Thoracic aorta (tissue), 2 donors: ENCODE measurements at regions not wholly inside any gene's neighbourhood (a gene's known extent, or its start where the extent isn't known, plus 50 kb on each side); places are given as distances from the start of the nearest gene placed in this dataset.

Source experiments
- ATAC-seq: fragments of 150-250 bp; one replicate; pipeline ENCODE4 v1.8.0; 2017; ENCODE audit warnings: low read depth; ENCODE audit not compliant: insufficient number of reproducible peaks, low FRiP score
- DNase-seq: peaks from one replicate; pipeline ENCODE4 v3.0.0-alpha.2; 2020; ENCODE audit warnings: low spot score
- H3K27ac ChIP-seq, 2 donors: fragments of 200-600 bp; sonication (generic); 1 replicate in 1 of 2; 2 replicates in 1 of 2; pipeline ENCODE4 v1.5.1; 2016; ENCODE audit warnings: mild to moderate bottlenecking in 2 of 2, moderate library complexity in 2 of 2
- H3K27me3 ChIP-seq: fragments of 200-600 bp; sonication (generic); replicated peaks from 2 replicates; pipeline ENCODE4 v1.6.0; 2016; ENCODE audit warnings: mild to moderate bottlenecking; ENCODE audit not compliant: insufficient read depth
- H3K36me3 ChIP-seq: fragments of 200-600 bp; sonication (generic); one replicate; pipeline ENCODE4 v1.5.1; 2016
- H3K4me1 ChIP-seq, 2 donors: fragments of 200-600 bp; sonication (generic); 1 replicate in 1 of 2; 2 replicates in 1 of 2; pipeline versions ENCODE4 v1.5.1 to v1.6.0; 2016; ENCODE audit warnings: low read depth in 2 of 2, mild to moderate bottlenecking in 1 of 2; ENCODE audit not compliant: control insufficient read depth in 1 of 2
- H3K4me3 ChIP-seq: fragments of 200-600 bp; sonication (generic); 2 replicates; pipeline ENCODE4 v1.5.1; 2016; ENCODE audit warnings: mild to moderate bottlenecking
- H3K9me3 ChIP-seq: fragments of 200-600 bp; sonication (generic); 2 replicates; pipeline ENCODE4 v1.5.1; 2016
- TF ChIP-seq, protein P1 (sequence below): fragments of 200-600 bp; sonication (generic); IDR thresholded peaks from one replicate; pipeline ENCODE4 v1.5.1; 2019; ENCODE audit warnings: antibody characterized with exemption

DNA sequence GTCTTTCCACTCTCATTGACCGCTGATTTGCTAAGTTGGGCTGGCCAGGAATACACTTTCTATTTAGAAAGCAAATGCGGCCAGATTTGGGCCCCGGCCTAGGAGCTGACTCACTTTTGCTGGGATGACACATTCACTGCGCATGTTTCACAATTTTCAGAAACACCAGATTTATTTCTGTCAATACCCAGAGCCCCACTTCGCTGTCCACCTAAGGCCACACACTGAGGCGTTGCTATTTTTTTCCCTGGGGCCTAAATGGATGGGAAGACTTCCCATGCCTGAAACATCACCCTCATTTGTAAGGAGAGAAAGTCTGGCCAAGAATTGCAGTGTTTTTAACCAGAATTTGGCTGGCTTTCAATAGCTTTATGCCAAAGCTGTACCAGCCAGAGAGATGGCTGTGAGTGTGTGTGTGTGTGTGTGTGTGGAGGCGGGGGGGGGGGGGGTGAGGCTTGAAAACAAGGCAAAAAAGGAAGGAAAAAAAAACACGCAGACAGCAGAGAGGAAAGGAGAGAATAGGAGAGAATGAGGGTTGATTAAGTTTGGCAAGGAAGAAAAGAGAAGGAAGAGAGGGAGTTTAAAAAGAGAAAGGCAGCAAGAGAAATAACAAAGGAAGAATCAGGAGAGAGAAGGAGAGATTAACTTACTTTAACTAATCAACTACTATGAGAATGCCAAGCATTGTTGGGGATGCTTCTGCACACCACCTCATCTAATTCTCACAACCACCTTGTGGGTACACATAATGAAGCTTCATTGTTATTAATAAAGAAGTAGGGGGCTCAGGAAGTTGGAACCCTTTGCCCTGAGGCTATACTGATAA, 261.4 kb upstream of the KLF4 start:
- Histone ChIP-seq H3K36me3 (no peaks in the 10 kb centered on the region), H3K9me3 (no peaks in the 10 kb centered on the region), H3K27ac (peak overlapping the region; percentile 73 to 92), H3K27me3 (no peaks in the 10 kb centered on the region), H3K4me3 (peak overlapping the region; percentile 27), H3K4me1 (peaks cover 33 to 38% of the 10 kb centered on the region in 2 donors)
- DNase-seq (peak; percentile 75), ATAC-seq (peak; percentile 83)
- TF ChIP-seq, protein P1, sequence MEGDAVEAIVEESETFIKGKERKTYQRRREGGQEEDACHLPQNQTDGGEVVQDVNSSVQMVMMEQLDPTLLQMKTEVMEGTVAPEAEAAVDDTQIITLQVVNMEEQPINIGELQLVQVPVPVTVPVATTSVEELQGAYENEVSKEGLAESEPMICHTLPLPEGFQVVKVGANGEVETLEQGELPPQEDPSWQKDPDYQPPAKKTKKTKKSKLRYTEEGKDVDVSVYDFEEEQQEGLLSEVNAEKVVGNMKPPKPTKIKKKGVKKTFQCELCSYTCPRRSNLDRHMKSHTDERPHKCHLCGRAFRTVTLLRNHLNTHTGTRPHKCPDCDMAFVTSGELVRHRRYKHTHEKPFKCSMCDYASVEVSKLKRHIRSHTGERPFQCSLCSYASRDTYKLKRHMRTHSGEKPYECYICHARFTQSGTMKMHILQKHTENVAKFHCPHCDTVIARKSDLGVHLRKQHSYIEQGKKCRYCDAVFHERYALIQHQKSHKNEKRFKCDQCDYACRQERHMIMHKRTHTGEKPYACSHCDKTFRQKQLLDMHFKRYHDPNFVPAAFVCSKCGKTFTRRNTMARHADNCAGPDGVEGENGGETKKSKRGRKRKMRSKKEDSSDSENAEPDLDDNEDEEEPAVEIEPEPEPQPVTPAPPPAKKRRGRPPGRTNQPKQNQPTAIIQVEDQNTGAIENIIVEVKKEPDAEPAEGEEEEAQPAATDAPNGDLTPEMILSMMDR: no peak

DNA sequence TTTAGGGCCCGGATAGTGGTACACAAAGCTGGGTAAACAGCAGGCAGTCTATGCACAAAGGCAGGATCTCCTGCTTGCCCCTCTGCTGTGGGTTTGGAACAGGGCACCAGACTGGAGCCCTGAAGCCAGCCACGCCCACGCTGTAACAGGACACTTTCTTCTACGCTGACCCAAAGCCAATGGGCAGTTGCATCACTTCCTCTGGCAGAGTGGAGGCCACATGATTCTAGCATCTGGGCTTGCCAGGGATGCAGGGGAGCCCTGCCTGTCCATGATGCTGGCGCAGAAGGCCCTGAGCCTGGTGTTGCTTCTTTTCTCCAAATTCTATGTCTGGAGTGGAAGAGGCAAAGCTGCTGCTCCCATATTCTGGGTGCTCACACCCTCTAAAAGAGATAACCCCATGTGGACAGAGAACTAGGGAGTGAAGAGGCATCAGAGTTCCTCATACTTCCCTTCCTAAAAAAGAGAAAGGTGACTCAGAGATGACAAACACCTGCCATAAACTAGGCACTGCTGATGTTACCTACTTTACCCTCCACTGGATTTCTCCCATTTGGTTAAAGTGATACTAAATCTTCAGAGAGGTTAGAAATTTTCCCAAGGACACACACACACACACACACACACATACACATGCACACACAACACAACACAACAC, 260.3 kb upstream of the KLF4 start:
- DNase-seq (peak; percentile 83), ATAC-seq (peak; percentile 87)
- H3K9me3 ChIP-seq: no peaks in the 10 kb centered on the region
- no peaks in the 10 kb centered on the region for H3K27me3 ChIP-seq
- peak overlapping the region; percentile 36 for H3K4me3 ChIP-seq
- H3K4me1 ChIP-seq: peaks cover 27 to 38% of the 10 kb centered on the region in 2 donors
- peak overlapping the region; percentile 73 to 92 for H3K27ac ChIP-seq
- TF ChIP-seq, protein P1: no peak
- H3K36me3 ChIP-seq: no peaks in the 10 kb centered on the region

DNA sequence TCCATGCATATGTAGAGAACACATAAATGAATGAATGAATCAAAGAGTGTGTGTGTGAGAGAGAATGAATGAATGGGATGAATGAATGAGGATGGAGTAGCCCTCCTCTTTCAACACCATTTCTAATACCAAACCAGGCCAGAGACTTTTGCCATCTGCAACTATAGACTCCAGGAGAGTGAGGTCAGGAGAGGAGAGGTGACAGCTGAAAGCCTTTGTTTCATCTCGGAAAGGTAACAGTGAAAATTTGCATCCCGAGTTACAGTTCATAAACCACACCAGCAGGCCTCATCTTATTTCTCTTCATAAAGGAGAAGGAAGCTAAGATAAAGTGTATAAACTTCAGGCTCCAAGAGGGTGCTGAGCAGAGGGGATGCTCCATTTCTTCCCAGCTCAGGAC, 255.3 kb upstream of the KLF4 start:
- H3K9me3 ChIP-seq: no peaks in the 10 kb centered on the region
- DNase-seq (no peak), ATAC-seq (no peak)
- H3K27ac ChIP-seq: no peak overlapping the region
- no peaks in the 10 kb centered on the region for H3K27me3 ChIP-seq
- no peak overlapping the region for H3K4me3 ChIP-seq
- no peaks in the 10 kb centered on the region for H3K36me3 ChIP-seq
- H3K4me1 ChIP-seq: peaks cover 14 to 19% of the 10 kb centered on the region in 2 donors
- TF ChIP-seq, protein P1: no peak

DNA sequence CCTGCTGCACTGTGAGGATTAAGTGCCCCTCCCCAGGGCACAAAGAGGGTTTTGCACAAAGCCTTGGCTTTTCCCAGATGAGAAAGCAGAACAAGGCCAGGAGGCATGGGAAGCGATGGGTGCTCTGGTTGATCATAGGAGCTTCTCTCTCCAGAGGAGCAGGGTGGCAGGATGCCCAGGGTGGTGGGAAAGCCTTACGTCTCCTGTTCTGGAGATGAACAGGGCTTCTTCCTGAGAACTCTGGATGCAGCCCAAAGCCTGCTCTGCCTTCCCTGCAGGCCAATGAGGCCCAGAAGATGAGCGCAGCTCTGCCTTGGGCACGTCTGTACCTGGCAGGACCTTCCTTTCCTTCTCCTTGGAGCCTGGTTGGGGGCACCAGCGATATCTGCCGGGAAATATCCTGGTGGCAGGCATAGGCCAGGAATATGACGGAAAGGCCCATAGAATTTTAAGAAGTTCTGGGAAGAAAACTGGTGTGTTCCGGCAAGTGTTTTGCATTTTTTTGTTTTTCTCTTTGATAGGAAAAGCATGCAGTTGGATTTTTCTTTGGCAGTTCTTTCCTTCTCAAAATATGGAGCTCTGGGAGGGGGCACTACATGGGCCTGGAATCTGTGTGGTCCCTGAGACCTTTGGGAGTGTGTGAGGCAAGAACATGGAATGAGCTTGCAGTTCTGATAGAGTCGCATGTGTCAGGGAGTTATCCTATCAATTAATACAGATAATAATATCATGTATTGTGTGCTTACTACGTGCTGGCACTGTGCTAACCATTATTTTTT, 253.2 kb upstream of the KLF4 start:
- no peaks in the 10 kb centered on the region for H3K9me3 ChIP-seq
- ATAC-seq: no peak
- H3K4me3 ChIP-seq: no peak overlapping the region
- H3K27me3 ChIP-seq: no peaks in the 10 kb centered on the region
- H3K36me3 ChIP-seq: no peaks in the 10 kb centered on the region
- TF ChIP-seq, protein P1: no peak
- peaks cover 13 to 22% of the 10 kb centered on the region in 2 donors for H3K4me1 ChIP-seq
- DNase-seq: no peak
- peak overlapping the region in 1 of 2 donors; percentile 48 for H3K27ac ChIP-seq
